Activated CD8-positive, alpha-beta T cell treated with anti-CD3 and anti-CD28 coated beads for 36 hours (primary cell): ENCODE measurements at regions not wholly inside any gene's neighbourhood (a gene's known extent, or its start where the extent isn't known, plus 50 kb on each side); places are given as distances from the start of the nearest gene placed in this dataset.

Experiments used
- ATAC-seq: fragments of 200-7000 bp; cut with Tn5 transposase; one replicate; pipeline ENCODE4 v1.10.0; 2021; ENCODE audit warnings: mild to moderate bottlenecking, moderate library complexity
- CTCF ChIA-PET: fragments of 350-600 bp; sonication (Branson Sonifier 250); formaldehyde crosslinking; loops from one replicate; lab custom pipeline; 2021; ENCODE audit warnings: antibody characterized with exemption; lab: Charles Lee
- POLR2A ChIA-PET: fragments of 350-600 bp; sonication (Branson Sonifier 250); formaldehyde crosslinking; loops from one replicate; lab custom pipeline; 2021; ENCODE audit warnings: antibody characterized with exemption; lab: Charles Lee
- DNase-seq: peaks from one replicate; pipeline ENCODE4 v3.0.0-alpha.2; 2020
- H3K27ac Mint-ChIP-seq: one replicate; pipeline ENCODE4 v1.8.0; 2021; ENCODE audit warnings: mild to moderate bottlenecking, mixed read lengths
- H3K27me3 Mint-ChIP-seq: one replicate; pipeline ENCODE4 v1.8.0; 2021; ENCODE audit warnings: mixed read lengths
- H3K36me3 Mint-ChIP-seq: one replicate; pipeline ENCODE4 v1.8.0; 2021; ENCODE audit warnings: low read depth, mixed read lengths
- H3K4me1 Mint-ChIP-seq: one replicate; pipeline ENCODE4 v1.8.0; 2021; ENCODE audit warnings: low read depth, mixed read lengths
- H3K4me3 Mint-ChIP-seq: one replicate; pipeline ENCODE4 v1.8.0; 2021; ENCODE audit warnings: mild to moderate bottlenecking, moderate library complexity, mixed read lengths
- H3K9me3 Mint-ChIP-seq: one replicate; pipeline ENCODE4 v1.8.0; 2021; ENCODE audit warnings: mixed read lengths
- intact Hi-C: fragments of 100-400 bp; cut with micrococcal nuclease; formaldehyde crosslinking; loops from one replicate; pipeline ENCODE4 v1.10.0; 2022
- TF ChIP-seq, protein P1 (sequence below): fragments of 200-600 bp; IDR thresholded peaks from one replicate; pipeline ENCODE4 v1.8.0; 2022; ENCODE audit warnings: antibody characterized with exemption, mild to moderate bottlenecking

DNA sequence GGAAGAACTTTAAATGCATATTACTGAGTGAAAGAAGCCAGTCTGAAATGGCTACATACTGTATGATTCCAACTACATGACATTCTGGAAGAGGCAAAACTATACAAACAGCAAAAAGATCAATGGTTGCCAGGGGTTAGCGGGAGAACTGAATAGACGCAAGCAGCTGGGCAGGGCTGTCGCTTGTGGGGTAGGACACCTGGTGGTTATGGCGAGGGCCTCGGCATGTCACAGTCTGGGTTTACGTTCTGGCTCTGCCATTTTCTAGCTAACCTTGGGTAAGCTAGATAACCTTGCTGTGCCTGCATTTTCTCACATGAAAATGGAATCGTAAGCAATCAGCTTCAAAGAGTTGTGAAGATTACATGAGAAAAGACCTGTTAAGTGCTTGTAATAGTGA, 55.2 kb upstream of the SYT13 start:
- TF ChIP-seq, protein P1, sequence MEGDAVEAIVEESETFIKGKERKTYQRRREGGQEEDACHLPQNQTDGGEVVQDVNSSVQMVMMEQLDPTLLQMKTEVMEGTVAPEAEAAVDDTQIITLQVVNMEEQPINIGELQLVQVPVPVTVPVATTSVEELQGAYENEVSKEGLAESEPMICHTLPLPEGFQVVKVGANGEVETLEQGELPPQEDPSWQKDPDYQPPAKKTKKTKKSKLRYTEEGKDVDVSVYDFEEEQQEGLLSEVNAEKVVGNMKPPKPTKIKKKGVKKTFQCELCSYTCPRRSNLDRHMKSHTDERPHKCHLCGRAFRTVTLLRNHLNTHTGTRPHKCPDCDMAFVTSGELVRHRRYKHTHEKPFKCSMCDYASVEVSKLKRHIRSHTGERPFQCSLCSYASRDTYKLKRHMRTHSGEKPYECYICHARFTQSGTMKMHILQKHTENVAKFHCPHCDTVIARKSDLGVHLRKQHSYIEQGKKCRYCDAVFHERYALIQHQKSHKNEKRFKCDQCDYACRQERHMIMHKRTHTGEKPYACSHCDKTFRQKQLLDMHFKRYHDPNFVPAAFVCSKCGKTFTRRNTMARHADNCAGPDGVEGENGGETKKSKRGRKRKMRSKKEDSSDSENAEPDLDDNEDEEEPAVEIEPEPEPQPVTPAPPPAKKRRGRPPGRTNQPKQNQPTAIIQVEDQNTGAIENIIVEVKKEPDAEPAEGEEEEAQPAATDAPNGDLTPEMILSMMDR, result no peak
- Mint-ChIP-seq H3K27me3 (peaks cover 10% of the 10 kb centered on the region), H3K9me3 (no peaks in the 10 kb centered on the region), H3K36me3 (no peaks in the 10 kb centered on the region), H3K27ac (no peak overlapping the region), H3K4me1 (peaks cover 10% of the 10 kb centered on the region), H3K4me3 (no peak overlapping the region)
- ChIA-PET POLR2A (no interaction called here), CTCF (interaction anchor here (0.9 to 2.1 kb wide), 10 partner anchors 10 to 430 kb away, joined by 3 to 9 read pairs (median 5); no protein-coding TSS in a partner anchor)
- ATAC-seq (no peak), DNase-seq (no peak)
- intact Hi-C loops, result loop anchor here (5.0 kb wide), 1 partner anchor 431 kb away; no protein-coding TSS in a partner anchor

DNA sequence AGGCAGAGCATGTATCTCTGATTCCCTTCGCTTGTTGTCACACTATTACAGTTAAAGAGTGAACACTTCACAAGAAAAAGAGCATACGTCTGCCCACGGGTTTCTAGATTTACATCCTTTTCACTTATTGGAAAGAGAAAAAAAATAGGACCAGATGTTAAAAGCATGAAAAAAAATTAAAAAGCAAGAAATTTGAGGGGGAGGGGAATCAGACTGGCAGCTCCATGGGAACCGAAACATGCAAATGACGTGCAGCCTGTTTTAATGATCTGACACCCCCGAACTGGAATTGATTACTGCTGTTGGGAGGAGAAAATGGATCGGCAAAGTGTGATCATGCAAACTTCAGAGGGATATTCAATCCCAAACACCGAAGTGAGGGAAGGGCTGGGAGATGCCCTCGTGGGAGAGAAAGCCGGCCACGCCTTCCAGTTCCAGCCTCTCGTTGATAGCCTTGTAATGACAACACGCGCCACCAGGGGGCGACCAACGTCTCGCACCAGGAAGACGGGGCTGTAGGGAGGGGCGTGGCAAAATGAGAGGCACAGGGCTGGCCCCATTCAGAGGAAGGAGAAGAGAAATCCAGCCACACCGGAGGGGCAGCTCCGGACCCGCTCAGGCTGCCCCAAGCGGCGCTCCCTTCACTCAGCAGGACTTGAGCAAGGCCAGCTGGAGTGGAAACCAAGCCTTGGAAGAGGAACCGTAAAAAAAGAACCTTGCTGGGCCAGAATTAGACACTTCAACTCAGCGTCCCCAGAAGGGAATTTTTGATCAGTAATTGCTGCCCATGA, 53.8 kb upstream of the SYT13 start:
- TF ChIP-seq, protein P1, result peak; percentile 89
- peaks cover 10% of the 10 kb centered on the region for H3K4me1 Mint-ChIP-seq
- H3K27me3 Mint-ChIP-seq, result peaks cover 10% of the 10 kb centered on the region
- H3K27ac Mint-ChIP-seq, result no peak overlapping the region
- CTCF ChIA-PET, result interaction anchor here (0.6 to 5.7 kb wide), 22 partner anchors 8 to 780 kb away, joined by 3 to 31 read pairs (median 6); no protein-coding TSS in a partner anchor
- no peaks in the 10 kb centered on the region for H3K9me3 Mint-ChIP-seq
- peak; percentile 98 for DNase-seq
- POLR2A ChIA-PET, result no interaction called here
- ATAC-seq, result peak; percentile 100
- H3K4me3 Mint-ChIP-seq, result peak overlapping the region; percentile 55
- no peaks in the 10 kb centered on the region for H3K36me3 Mint-ChIP-seq
- intact Hi-C loops, result loop anchor here (5.0 kb wide), 1 partner anchor 432 kb away; no protein-coding TSS in a partner anchor

DNA sequence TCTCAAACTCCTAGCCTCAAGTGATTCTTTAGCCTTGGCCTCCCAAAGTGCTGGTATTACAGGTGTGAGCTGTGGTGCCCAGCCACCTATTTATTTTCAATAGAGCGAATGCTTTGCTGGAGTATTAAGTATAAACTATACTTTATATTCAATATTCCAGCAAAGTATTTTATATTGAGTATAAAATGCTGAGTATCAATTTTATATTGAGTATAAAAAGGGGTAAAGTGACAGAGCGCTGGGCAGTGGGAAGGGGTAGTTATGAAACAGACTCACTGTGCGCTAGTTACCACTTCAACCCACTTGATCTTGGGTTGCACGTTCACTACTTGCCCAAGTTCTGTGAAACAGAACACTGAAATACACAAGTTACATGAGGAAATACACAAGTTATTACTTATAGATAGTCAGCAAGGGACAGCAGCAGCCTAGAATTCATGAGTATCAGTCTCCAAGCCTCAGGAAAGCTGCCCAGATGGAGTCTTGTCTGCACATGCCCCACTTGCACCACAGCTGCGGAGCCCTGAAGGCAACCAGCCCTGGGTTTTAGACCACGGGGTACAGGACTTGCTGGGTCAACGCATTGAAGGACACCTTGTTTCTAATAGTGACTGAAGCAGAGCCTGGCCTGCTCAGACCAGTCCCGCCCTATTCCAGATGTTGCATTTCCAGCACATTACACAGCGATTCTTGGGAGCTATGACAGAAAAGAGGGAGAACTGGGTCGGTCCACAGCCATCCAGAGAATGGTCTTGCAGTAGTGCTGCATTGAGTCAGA, 51.6 kb upstream of the SYT13 start:
- Mint-ChIP-seq H3K27me3 (peaks cover 8% of the 10 kb centered on the region), H3K27ac (no peak overlapping the region), H3K4me3 (no peak overlapping the region), H3K9me3 (no peaks in the 10 kb centered on the region), H3K36me3 (no peaks in the 10 kb centered on the region), H3K4me1 (peaks cover 10% of the 10 kb centered on the region)
- intact Hi-C loops, result no loop called here
- ChIA-PET POLR2A (no interaction called here), CTCF (interaction anchor here (1.9 to 5.7 kb wide), 4 partner anchors 10 to 433 kb away, joined by 6 to 31 read pairs (median 18); no protein-coding TSS in a partner anchor)
- DNase-seq (no peak), ATAC-seq (no peak)
- TF ChIP-seq, protein P1, result no peak

DNA sequence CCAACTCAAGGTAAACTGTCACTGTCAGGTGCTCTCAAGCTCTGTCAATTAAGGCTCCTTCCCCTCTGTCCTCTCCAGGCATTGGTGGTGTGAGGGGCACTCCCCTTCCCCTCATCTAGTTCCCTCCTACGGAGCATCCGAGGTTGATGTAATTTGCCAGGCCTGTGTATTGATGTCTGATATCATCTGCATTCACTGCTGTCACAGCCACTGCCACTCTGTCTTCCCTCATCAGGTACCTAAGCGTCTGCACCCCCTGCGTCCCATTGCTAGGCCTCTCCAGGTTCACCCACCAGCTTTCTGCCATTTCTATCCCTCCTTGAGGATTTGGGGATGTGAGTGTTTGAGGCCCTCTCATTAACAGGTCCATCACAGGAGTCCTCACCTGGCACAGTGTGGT, 50.0 kb upstream of the SYT13 start:
- DNase-seq, result no peak
- intact Hi-C loops, result no loop called here
- H3K27me3 Mint-ChIP-seq, result peaks cover 4% of the 10 kb centered on the region
- no peaks in the 10 kb centered on the region for H3K36me3 Mint-ChIP-seq
- H3K4me3 Mint-ChIP-seq, result no peak overlapping the region
- peaks cover 10% of the 10 kb centered on the region for H3K4me1 Mint-ChIP-seq
- TF ChIP-seq, protein P1, result no peak
- no peak overlapping the region for H3K27ac Mint-ChIP-seq
- ATAC-seq, result no peak
- ChIA-PET CTCF (interaction anchor here (0.6 to 5.7 kb wide), 4 partner anchors 225 to 598 kb away, joined by 3 to 30 read pairs (median 4); no protein-coding TSS in a partner anchor), POLR2A (no interaction called here)
- H3K9me3 Mint-ChIP-seq, result no peaks in the 10 kb centered on the region
